ENCODE measurements at regions not wholly inside any gene's neighbourhood (a gene's known extent, or its start where the extent isn't known, plus 50 kb on each side); places are given as distances from the start of the nearest gene placed in this dataset.

DNA sequence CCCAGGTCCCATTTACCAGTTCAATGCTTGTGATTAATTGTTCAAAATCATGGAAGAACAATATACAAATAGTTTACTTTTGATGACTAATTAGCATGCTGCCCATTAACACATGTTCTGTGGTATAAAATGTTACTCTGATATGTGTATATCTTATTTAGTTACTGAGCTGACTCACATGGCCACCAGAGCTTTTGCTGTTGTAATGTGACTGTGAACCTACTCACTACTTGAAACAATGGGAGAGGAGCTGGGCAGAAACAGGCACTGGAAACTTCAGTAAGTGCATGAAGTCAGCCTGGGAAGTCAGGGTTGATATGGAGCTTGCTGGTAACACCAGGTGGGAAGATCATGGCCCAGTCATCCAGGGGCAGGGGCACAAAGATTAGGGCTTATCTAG lies 72.7 kb upstream of the MAD2L1 start:
- no peak for DNase-seq (ENCODE audit: low spot score)
- intact Hi-C loops (cut with DNase I): no loop called here

DNA sequence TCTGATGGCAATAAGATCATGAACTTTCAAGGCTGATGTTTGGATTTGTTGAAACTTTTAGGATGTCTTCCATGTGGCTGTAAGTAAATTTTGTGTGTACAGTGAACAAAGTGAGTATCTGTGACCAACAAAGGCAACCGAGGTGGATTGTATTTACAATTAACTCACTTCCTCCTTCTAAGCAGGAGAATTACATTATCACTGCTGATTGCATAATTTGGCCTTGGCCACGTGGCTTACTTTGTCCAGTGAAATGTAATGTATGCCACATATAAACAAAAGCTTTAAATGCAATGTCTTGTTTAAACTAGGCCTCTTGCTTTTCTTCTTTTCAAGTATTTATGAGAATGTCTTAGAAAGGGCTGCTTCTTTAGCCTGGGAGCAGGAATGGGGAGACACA lies 66.3 kb upstream of the MAD2L1 start:
- intact Hi-C loops (cut with DNase I): no loop called here
- DNase-seq (ENCODE audit: low spot score): no peak

DNA sequence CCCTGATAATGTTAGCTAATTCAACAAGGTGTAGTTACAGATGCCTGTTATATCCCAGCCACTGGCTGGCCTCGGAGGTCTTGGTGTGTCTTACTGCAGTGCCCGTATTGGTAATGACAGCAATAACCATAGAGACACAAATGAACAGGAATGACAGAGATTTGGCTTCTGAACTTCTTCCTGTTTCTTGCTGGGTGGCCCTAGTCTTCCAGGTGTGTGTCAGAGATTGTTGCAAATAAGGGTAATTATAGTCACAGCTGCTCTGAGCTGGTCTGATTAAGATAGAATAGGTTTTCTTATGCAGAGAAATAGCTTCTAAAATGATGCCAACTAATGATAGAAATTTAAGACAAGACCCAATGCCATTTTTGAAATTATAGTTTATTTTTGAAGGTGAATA lies 64.1 kb upstream of the MAD2L1 start:
- DNase-seq (ENCODE audit: low spot score): no peak
- intact Hi-C loops (cut with DNase I): no loop called here
